DND-41 (cell line): ENCODE measurements at regions not wholly inside any gene's neighbourhood (a gene's known extent, or its start where the extent isn't known, plus 50 kb on each side); places are given as distances from the start of the nearest gene placed in this dataset.

Experiments used
- CTCF ChIP-seq: IDR thresholded peaks from 2 replicates; pipeline ENCODE4 v1.5.1; 2012; ENCODE audit warnings: borderline replicate concordance, low read length, moderate library complexity, mild to moderate bottlenecking; ENCODE audit not compliant: poor library complexity, severe bottlenecking; ENCODE audit errors: extremely low read depth
- EZH2 ChIP-seq: IDR thresholded peaks from 3 replicates; pipeline ENCODE4 v1.6.1; 2012; ENCODE audit warnings: borderline replicate concordance, low read depth, mild to moderate bottlenecking, moderate library complexity, low read length, inconsistent platforms; ENCODE audit not compliant: severe bottlenecking

GRCh38 chr1:232344791-232345399 is 285.0 kb downstream of the SIPA1L2 start:
- no peak for TF ChIP-seq CTCF
- no peak for TF ChIP-seq EZH2
